Upper lobe of right lung (tissue), 1 donor: ENCODE measurements at regions not wholly inside any gene's neighbourhood (a gene's known extent, or its start where the extent isn't known, plus 50 kb on each side); places are given as distances from the start of the nearest gene placed in this dataset.

Source experiments
- ATAC-seq: fragments of 200-7000 bp; cut with Tn5 transposase; one replicate; pipeline ENCODE4 v1.9.1; 2020; ENCODE audit warnings: mild to moderate bottlenecking, moderate library complexity
- DNase-seq: peaks from one replicate; pipeline ENCODE4 v3.0.0-alpha.2; 2020
- H3K27ac ChIP-seq: fragments of 200-600 bp; one replicate; pipeline ENCODE4 v1.8.0; 2022
- H3K27me3 ChIP-seq: fragments of 200-600 bp; one replicate; pipeline ENCODE4 v1.8.0; 2022; ENCODE audit warnings: mild to moderate bottlenecking
- H3K36me3 ChIP-seq: fragments of 200-600 bp; one replicate; pipeline ENCODE4 v1.8.0; 2022
- H3K4me1 ChIP-seq: fragments of 200-600 bp; one replicate; pipeline ENCODE4 v1.8.0; 2022
- H3K4me3 ChIP-seq: fragments of 200-600 bp; one replicate; pipeline ENCODE4 v1.8.0; 2022; ENCODE audit warnings: mild to moderate bottlenecking
- H3K9me3 ChIP-seq: fragments of 200-600 bp; one replicate; pipeline ENCODE4 v1.8.0; 2022
- CTCF ChIP-seq: fragments of 200-600 bp; IDR thresholded peaks from one replicate; pipeline ENCODE4 v1.8.0; 2022; ENCODE audit warnings: antibody characterized with exemption
- intact Hi-C: fragments of 100-400 bp; cut with DNase I; formaldehyde crosslinking; loops from one replicate; pipeline ENCODE4 v1.11.0; 2022
- donor health status: DM: no; HTN: yes; CAD: no; lungs with severe emphysema.

- Histone ChIP-seq H3K36me3 (no peaks in the 10 kb centered on the region), H3K27ac (no peak overlapping the region), H3K4me3 (no peak overlapping the region), H3K9me3 (no peaks in the 10 kb centered on the region), H3K4me1 (no peaks in the 10 kb centered on the region), H3K27me3 (no peaks in the 10 kb centered on the region)
- intact Hi-C loops: no loop called here
- no peak for DNase-seq
- no peak for TF ChIP-seq CTCF
- no peak for ATAC-seq
Observed at GRCh38 chr20:57831993-57832585, 122.3 kb upstream of the PMEPA1 start.

- no peak for DNase-seq
- H3K4me3 ChIP-seq: no peak overlapping the region
Observed at GRCh38 chr20:57831326-57831992, 121.6 kb upstream of the PMEPA1 start.

GRCh38 chr20:57830515-57830895 is 120.7 kb upstream of the PMEPA1 start:
- no peak for DNase-seq
- TF ChIP-seq CTCF: no peak
- no peaks in the 10 kb centered on the region for H3K9me3 ChIP-seq

More at GRCh38 chr20:57831326-57831992, 121.6 kb upstream of the PMEPA1 start:
- ATAC-seq: no peak
- no peak for TF ChIP-seq CTCF
- Histone ChIP-seq H3K27me3 (no peaks in the 10 kb centered on the region), H3K36me3 (no peaks in the 10 kb centered on the region), H3K4me1 (no peaks in the 10 kb centered on the region), H3K27ac (no peak overlapping the region), H3K9me3 (no peaks in the 10 kb centered on the region)
- intact Hi-C loops: no loop called here

GRCh38 chr20:57829805-57830514 is 120.1 kb upstream of the PMEPA1 start:
- intact Hi-C loops: no loop called here
- Histone ChIP-seq H3K27me3 (no peaks in the 10 kb centered on the region), H3K9me3 (no peaks in the 10 kb centered on the region), H3K4me1 (no peaks in the 10 kb centered on the region), H3K36me3 (no peaks in the 10 kb centered on the region), H3K27ac (no peak overlapping the region), H3K4me3 (no peak overlapping the region)
- ATAC-seq (no peak), DNase-seq (no peak)
- TF ChIP-seq CTCF: no peak

More at GRCh38 chr20:57830515-57830895, 120.7 kb upstream of the PMEPA1 start:
- no peak overlapping the region for H3K4me3 ChIP-seq
- intact Hi-C loops: no loop called here
- ATAC-seq: no peak
- H3K4me1 ChIP-seq: no peaks in the 10 kb centered on the region
- no peak overlapping the region for H3K27ac ChIP-seq
- no peaks in the 10 kb centered on the region for H3K36me3 ChIP-seq
- no peaks in the 10 kb centered on the region for H3K27me3 ChIP-seq

- no peaks in the 10 kb centered on the region for H3K9me3 ChIP-seq
- H3K27ac ChIP-seq: no peak overlapping the region
- no peaks in the 10 kb centered on the region for H3K36me3 ChIP-seq
- no peaks in the 10 kb centered on the region for H3K27me3 ChIP-seq
- DNase-seq: no peak
- TF ChIP-seq CTCF: no peak
- H3K4me1 ChIP-seq: no peaks in the 10 kb centered on the region
- intact Hi-C loops: no loop called here
- ATAC-seq: no peak
- H3K4me3 ChIP-seq: no peak overlapping the region
Observed at GRCh38 chr20:57829336-57829735, 119.5 kb upstream of the PMEPA1 start.
